GM23338 (cell line): ENCODE measurements at regions not wholly inside any gene's neighbourhood (a gene's known extent, or its start where the extent isn't known, plus 50 kb on each side); places are given as distances from the start of the nearest gene placed in this dataset.
A peak's percentile ranks its signal among the peaks of the same experiment; 100 is the strongest.

ENCODE experiments used
- ATAC-seq: fragments of 200-7000 bp; cut with Tn5 transposase; 3 replicates; pipeline ENCODE4 v1.9.1; 2020
- DNase-seq: peaks from one replicate; pipeline ENCODE4 v3.0.0-alpha.2; 2015; ENCODE audit warnings: low spot score
- H2AFZ ChIP-seq: fragments of 200-600 bp; sonication (generic); 2 replicates; pipeline ENCODE4 v1.8.0; 2016; ENCODE audit warnings: antibody characterized with exemption, mild to moderate bottlenecking, moderate library complexity
- H3F3A ChIP-seq: fragments of 200-600 bp; sonication (generic); replicated peaks from 2 replicates; pipeline ENCODE4 v1.8.0; 2017; ENCODE audit warnings: antibody characterized with exemption, mixed run types, low read depth
- H3K27ac ChIP-seq: fragments of 200-600 bp; sonication (generic); 2 replicates; pipeline ENCODE4 v1.6.1; 2016; ENCODE audit warnings: low read depth
- H3K27me3 ChIP-seq: fragments of 200-600 bp; sonication (generic); 2 replicates; pipeline ENCODE4 v1.8.0; 2016; ENCODE audit warnings: mild to moderate bottlenecking, mixed run types, moderate library complexity; ENCODE audit not compliant: insufficient read depth
- H3K36me3 ChIP-seq: fragments of 200-600 bp; sonication (generic); 2 replicates; pipeline ENCODE4 v1.8.0; 2016; ENCODE audit warnings: mild to moderate bottlenecking; ENCODE audit not compliant: insufficient read depth
- H3K4me1 ChIP-seq: fragments of 200-600 bp; sonication (generic); 2 replicates; pipeline ENCODE4 v1.8.0; 2016; ENCODE audit warnings: mild to moderate bottlenecking, moderate library complexity; ENCODE audit not compliant: insufficient read depth
- H3K4me2 ChIP-seq: fragments of 200-600 bp; sonication (generic); 2 replicates; pipeline ENCODE4 v1.7.1; 2017; ENCODE audit warnings: mixed run types
- H3K4me3 ChIP-seq: fragments of 200-600 bp; sonication (generic); 2 replicates; pipeline ENCODE4 v1.6.1; 2016; ENCODE audit warnings: mixed run types
- H3K79me2 ChIP-seq: fragments of 200-600 bp; sonication (generic); replicated peaks from 2 replicates; pipeline ENCODE4 v1.8.0; 2017; ENCODE audit warnings: mild to moderate bottlenecking; ENCODE audit not compliant: insufficient read depth
- H3K9me2 ChIP-seq: fragments of 200-600 bp; sonication (generic); 2 replicates; pipeline ENCODE4 v1.8.0; 2017; ENCODE audit not compliant: insufficient read depth
- H4K20me1 ChIP-seq: fragments of 200-600 bp; sonication (generic); replicated peaks from 2 replicates; pipeline ENCODE4 v1.8.0; 2017; ENCODE audit warnings: mild to moderate bottlenecking; ENCODE audit not compliant: insufficient read depth
- H3K27ac Mint-ChIP-seq: 2 replicates; pipeline ENCODE4 v1.8.0; 2020; ENCODE audit warnings: inconsistent platforms, mild to moderate bottlenecking, moderate library complexity, mixed read lengths
- H3K27me3 Mint-ChIP-seq: 3 replicates; pipeline ENCODE4 v1.8.0; 2022; ENCODE audit warnings: low read depth, mild to moderate bottlenecking, moderate library complexity, mixed read lengths, inconsistent platforms; ENCODE audit not compliant: insufficient read depth, poor library complexity
- H3K36me3 Mint-ChIP-seq: 3 replicates; pipeline ENCODE4 v1.8.0; 2021; ENCODE audit warnings: low read depth, mild to moderate bottlenecking, inconsistent platforms, moderate library complexity, mixed read lengths
- H3K4me1 Mint-ChIP-seq: 3 replicates; pipeline ENCODE4 v1.8.0; 2020; ENCODE audit warnings: mild to moderate bottlenecking, inconsistent platforms, mixed read lengths
- H3K4me3 Mint-ChIP-seq: 3 replicates; pipeline ENCODE4 v1.8.0; 2021; ENCODE audit warnings: moderate library complexity, mild to moderate bottlenecking, inconsistent platforms, mixed read lengths
- H3K9me3 Mint-ChIP-seq: 3 replicates; pipeline ENCODE4 v1.8.0; 2020; ENCODE audit warnings: moderate library complexity, mild to moderate bottlenecking, inconsistent platforms, mixed read lengths
- CREB1 ChIP-seq: fragments of 250-450 bp; sonication (Bioruptor Pico); IDR thresholded peaks from 2 replicates; pipeline ENCODE4 v1.5.0; 2020; ENCODE audit warnings: low read depth, mild to moderate bottlenecking, moderate library complexity
- CTCF ChIP-seq, 2 experiments: fragments of 200-600 bp in 1 of 2; sonication (generic) in 1 of 2; conservative IDR thresholded peaks; 2 replicates each; pipeline versions ENCODE4 v1.5.1 to v1.6.1; 2016 to 2017; ENCODE audit warnings: antibody characterized with exemption in 2 of 2, low read depth in 2 of 2, mild to moderate bottlenecking in 2 of 2, moderate library complexity in 1 of 2
- ETS1 ChIP-seq: IDR thresholded peaks from 2 replicates; pipeline ENCODE4 v1.6.1; 2016; ENCODE audit warnings: antibody characterized with exemption
- EZH2 ChIP-seq: fragments of 200-600 bp; sonication (generic); IDR thresholded peaks from one replicate; pipeline ENCODE4 v1.8.0; 2017; ENCODE audit warnings: antibody characterized with exemption, mild to moderate bottlenecking, low read depth; ENCODE audit not compliant: unreplicated experiment
- JUNB ChIP-seq: IDR thresholded peaks from one replicate; pipeline ENCODE4 v1.6.1; 2016; ENCODE audit warnings: antibody characterized with exemption; ENCODE audit not compliant: unreplicated experiment
- NANOG ChIP-seq: IDR thresholded peaks from 2 replicates; pipeline ENCODE4 v1.6.1; 2016; ENCODE audit warnings: antibody characterized with exemption, borderline replicate concordance
- REST ChIP-seq: IDR thresholded peaks from one replicate; pipeline ENCODE4 v1.6.1; 2018; ENCODE audit warnings: antibody characterized with exemption; ENCODE audit not compliant: unreplicated experiment
- STAT1 ChIP-seq: IDR thresholded peaks from one replicate; pipeline ENCODE4 v1.6.1; 2016; ENCODE audit warnings: antibody characterized with exemption; ENCODE audit not compliant: unreplicated experiment
- ZNF114 ChIP-seq: fragments of 250-450 bp; sonication (Bioruptor Pico); IDR thresholded peaks from 2 replicates; pipeline ENCODE4 v1.5.0; 2020; ENCODE audit warnings: mild to moderate bottlenecking, moderate library complexity

- DNase-seq, result no peak
- Histone ChIP-seq H4K20me1 (no peaks in the 10 kb centered on the region), H3K79me2 (no peaks in the 10 kb centered on the region), H3F3A (no peaks in the 10 kb centered on the region), H3K27me3 (no peaks in the 10 kb centered on the region), H3K27ac (no peak overlapping the region), H2AFZ (no peak overlapping the region), H3K9me2 (no peaks in the 10 kb centered on the region), H3K36me3 (no peaks in the 10 kb centered on the region), H3K4me3 (no peak overlapping the region), H3K4me2 (no peak overlapping the region), H3K4me1 (peaks cover 3% of the 10 kb centered on the region)
- TF ChIP-seq EZH2, result no peak
- no peak for TF ChIP-seq ETS1
- no peak for TF ChIP-seq STAT1
- TF ChIP-seq NANOG, result no peak
- no peak for TF ChIP-seq JUNB
- ATAC-seq, result no peak
- no peaks in the 10 kb centered on the region for H3K27me3 Mint-ChIP-seq
- no peaks in the 10 kb centered on the region for H3K36me3 Mint-ChIP-seq
- no peak overlapping the region for H3K4me3 Mint-ChIP-seq
- H3K27ac Mint-ChIP-seq, result no peak overlapping the region
- H3K4me1 Mint-ChIP-seq, result peaks cover 3% of the 10 kb centered on the region; the same call in 2 of the 3 replicates
- H3K9me3 Mint-ChIP-seq, result no peaks in the 10 kb centered on the region
These were observed 87.8 kb upstream of the DYNC1I1 start for GRCh38 chr7:95684505-95684904.

GRCh38 chr7:95684037-95684436 is 87.7 kb upstream of the PDK4 start:
- Mint-ChIP-seq H3K27ac (no peak overlapping the region), H3K27me3 (no peaks in the 10 kb centered on the region), H3K4me3 (no peak overlapping the region), H3K4me1 (peaks cover 3% of the 10 kb centered on the region; the same call in 2 of the 3 replicates), H3K36me3 (no peaks in the 10 kb centered on the region), H3K9me3 (no peaks in the 10 kb centered on the region)
- Histone ChIP-seq H3K9me2 (no peaks in the 10 kb centered on the region), H3K4me3 (no peak overlapping the region), H3K79me2 (no peaks in the 10 kb centered on the region), H3K4me1 (peaks cover 3% of the 10 kb centered on the region), H2AFZ (no peak overlapping the region), H3K4me2 (no peak overlapping the region), H3F3A (no peaks in the 10 kb centered on the region), H3K27me3 (no peaks in the 10 kb centered on the region), H4K20me1 (no peaks in the 10 kb centered on the region), H3K27ac (no peak overlapping the region), H3K36me3 (no peaks in the 10 kb centered on the region)
- peak; percentile 70 for DNase-seq
- peak; percentile 53 for ATAC-seq
- TF ChIP-seq CREB1 (CRISPR knock-in tag) (no peak), STAT1 (no peak), CTCF (conservative IDR thresholded peaks at IDR 0.05; ENCODE audit: low read depth in 2 of 2) (peak; percentile 57 to 60)

- no peaks in the 10 kb centered on the region for H3K9me3 Mint-ChIP-seq
- peaks cover 3% of the 10 kb centered on the region; the same call in 2 of the 3 replicates for H3K4me1 Mint-ChIP-seq
- no peaks in the 10 kb centered on the region for H3K27me3 Mint-ChIP-seq
- Histone ChIP-seq H3K9me2 (no peaks in the 10 kb centered on the region), H3F3A (no peaks in the 10 kb centered on the region), H3K4me3 (no peak overlapping the region), H3K27me3 (no peaks in the 10 kb centered on the region), H3K4me1 (peaks cover 3% of the 10 kb centered on the region), H3K36me3 (no peaks in the 10 kb centered on the region), H3K27ac (no peak overlapping the region), H2AFZ (no peak overlapping the region), H3K4me2 (no peak overlapping the region), H4K20me1 (no peaks in the 10 kb centered on the region), H3K79me2 (no peaks in the 10 kb centered on the region)
- DNase-seq, result no peak
- no peak overlapping the region for H3K27ac Mint-ChIP-seq
- H3K36me3 Mint-ChIP-seq, result no peaks in the 10 kb centered on the region
- no peak for ATAC-seq
- H3K4me3 Mint-ChIP-seq, result no peak overlapping the region
- no peak for TF ChIP-seq STAT1
- no peak for TF ChIP-seq ZNF114 (CRISPR knock-in tag)
- no peak for TF ChIP-seq EZH2
- no peak for TF ChIP-seq REST
These were observed 86.6 kb upstream of the PDK4 start for GRCh38 chr7:95682913-95683312.
